Stimulated activated CD8-positive, alpha-beta memory T cell treated with anti-CD3 and anti-CD28 coated beads, Interleukin-15, amount 100 ng/mL, for 1 hour (primary cell): ENCODE measurements at regions not wholly inside any gene's neighbourhood (a gene's known extent, or its start where the extent isn't known, plus 50 kb on each side); places are given as distances from the start of the nearest gene placed in this dataset.

Experiments
- DNase-seq: peaks from one replicate; pipeline ENCODE4 v3.0.0-alpha.2; 2020; ENCODE audit warnings: low read depth

DNA sequence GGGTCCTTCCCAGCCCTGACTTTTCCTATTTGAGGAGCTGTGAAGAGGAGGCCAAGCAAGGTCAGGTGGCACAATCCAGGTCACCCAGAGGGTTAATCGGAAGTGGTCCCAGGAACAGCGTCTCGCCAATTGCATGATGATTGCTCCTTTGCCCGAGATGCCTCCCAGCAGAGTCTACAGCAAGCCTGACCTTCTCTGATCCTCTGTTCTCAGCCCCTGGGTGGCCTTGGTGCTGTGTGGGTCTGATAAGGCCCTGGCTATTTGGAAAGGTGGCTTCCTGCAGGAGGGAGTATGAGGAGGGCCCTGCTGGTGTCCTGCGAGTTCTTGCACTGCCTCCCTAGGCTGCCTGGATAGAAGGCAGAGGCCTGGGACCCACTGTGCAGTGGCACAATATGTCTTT lies 116.2 kb downstream of the FOXD2 start:
- no peak for DNase-seq

DNA sequence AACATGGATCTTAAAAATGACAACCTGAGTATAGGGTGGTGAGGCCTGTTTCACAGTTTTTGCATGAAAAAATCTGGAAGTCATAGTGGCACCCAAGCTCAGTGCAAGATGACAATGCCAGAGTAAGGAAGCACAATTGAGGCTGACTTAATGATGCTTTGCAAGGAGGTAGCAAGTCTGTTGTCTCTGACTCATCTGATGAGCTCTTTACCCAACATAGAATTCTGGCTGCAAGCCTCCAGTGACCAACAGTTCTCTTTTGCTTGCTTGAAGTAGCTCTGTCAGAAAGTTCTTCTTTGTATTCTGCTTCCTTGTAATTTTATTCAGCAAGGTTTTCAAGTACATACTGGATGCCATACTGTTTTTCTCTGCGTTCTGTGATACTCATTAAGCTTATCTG lies 117.1 kb downstream of the FOXD2 start:
- DNase-seq: no peak

DNA sequence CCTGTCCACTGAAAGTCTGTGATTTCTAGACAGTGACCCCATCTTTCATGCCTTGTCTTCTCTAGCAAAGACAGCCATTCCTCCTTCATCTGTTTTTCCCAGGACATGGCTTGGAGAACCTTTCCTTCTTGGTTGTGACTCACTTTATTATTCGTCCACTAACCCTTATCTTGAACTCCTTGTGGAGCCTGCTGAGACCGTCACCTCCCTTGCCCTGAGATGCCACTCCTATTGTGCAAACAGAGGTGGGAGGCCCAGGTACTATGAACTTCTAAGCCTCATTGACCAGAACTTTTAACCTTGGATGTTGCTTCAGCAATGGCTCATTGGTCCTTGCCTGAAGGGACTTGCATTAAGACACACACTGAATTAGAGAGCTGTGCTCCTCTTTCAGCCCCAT lies 117.5 kb downstream of the FOXD2 start:
- DNase-seq: no peak

DNA sequence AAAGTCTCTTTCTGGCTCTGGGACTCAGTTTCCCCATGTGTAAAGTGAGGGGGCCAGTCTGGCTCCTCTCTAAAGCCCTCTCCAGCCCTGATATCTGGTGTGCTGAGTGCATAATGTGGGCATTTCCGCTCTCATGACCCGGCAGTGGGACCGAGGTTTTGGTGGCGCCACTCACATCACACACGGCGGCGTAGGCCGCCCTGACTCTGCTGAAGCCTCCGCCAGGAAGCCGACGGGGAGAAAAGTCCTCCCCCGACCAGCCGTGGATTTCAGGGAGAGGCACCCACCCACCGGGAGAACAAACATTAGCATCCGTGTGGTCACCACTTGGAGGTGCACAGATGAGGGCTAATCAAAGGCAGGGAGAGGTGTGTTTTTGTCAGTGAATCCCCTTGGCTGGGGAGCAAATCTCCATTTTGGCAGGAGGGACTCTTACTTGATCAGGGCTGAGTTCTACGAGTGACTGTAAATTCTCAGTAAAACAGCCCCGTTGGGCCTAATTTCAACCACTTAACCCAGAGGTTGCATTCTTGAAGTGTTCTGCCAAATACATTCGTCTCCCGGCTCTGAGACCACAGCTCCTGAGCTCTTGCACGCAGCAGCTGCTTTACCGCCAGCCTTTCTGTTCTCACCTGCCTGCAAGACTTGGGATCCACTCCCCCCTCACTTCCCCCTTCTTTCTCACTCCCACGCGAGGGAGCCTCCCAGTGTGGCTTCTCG lies 118.2 kb downstream of the FOXD2 start:
- no peak for DNase-seq

DNA sequence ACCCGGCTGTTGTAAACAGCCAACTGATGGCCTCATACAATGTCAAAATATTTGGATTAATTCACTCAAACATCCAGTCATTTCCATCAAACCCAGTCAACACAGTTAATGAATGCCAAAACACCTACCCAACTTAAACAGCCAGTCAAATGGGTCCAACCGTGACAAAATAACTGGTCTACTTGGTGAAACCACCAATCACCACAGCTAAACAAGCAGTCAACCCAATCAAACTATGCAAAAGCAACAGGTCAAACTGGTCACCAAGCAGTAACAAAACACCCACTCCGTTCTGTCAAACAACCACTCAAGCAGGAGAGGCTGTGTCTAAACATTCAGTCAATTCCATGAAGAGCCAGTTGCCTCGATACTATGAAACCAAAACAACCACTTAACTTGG lies 119.2 kb downstream of the FOXD2 start:
- no peak for DNase-seq

DNA sequence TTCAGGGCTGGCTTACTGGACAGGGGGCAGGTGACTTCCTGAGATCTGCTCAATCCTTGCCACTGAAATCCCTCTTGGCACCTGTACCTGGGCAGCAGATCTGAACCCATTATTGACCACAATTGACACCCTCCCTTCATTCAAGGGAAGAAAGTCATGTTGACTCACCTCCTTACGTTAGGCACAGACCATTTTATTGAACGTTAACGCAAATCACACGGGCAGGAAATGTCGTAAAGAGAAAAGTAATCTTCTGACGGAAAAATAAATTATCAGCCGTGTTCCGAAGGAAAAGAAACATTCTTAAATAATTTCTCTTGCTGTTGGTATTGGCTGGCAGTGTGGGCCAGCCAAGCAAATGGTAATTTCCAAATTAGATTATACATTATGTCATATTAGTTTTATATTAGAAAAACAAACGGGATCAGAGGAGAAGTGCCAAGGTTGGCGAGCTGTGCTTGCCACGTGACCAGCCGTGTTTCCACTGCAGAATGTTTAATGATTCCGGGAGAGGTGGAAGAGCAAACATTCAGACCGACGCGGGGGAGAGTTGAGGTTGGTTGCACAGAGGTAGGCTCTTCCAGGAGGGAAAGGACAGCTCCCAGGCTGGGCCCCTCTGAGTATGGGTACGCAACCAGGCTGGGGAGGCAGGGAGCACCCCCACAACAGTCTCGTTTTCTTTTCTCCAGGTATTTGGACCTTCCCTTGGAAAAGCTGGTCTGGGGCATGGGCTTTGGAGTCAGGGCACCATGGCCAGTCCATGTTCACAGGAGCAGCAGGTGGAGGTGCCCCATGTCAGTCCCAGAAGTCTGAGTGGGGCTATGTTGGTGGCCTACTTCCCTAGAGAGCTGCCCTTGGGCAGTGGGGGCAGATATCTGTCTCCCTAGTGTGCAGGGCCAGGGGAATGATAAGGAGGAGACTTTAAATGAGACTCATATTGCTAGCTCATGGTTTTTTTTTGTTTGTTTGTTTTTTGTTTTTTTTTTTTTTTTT lies 121.1 kb downstream of the FOXD2 start:
- no peak for DNase-seq

DNA sequence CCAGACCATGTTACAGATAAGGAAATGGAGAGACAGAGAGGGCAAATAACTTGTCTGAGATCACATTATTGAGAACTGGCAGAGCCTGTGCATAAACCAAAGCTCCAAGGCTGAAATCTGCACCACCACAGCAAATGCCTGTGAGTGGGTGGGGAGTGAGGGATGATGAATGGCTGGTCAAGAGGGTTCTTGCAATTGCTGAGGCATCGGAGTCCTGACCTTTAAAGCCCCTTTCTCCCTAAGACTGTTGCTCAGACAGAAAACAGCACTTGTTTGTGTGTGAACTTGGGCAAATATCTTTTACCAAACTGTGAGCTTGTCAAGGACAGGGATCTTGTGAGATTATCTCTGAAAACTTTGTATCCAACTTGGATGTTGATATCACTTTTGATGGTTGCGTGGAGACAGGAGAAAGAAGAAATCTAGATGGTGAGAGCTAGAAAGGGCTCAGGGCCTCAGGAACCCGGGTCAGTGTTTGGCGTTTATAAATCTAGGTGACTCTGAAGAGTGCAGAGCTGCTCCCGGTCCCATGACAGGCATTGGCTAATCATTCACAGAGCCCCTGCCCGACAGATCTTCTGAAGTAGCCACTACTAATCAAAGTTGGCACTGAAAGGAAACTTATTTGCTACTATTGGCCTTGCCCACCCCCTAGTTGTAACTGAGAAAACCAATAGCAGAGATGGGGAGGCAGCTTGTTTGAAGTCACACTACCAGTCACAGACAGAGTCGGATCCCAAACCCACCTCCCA lies 122.3 kb downstream of the FOXD2 start:
- DNase-seq: no peak

DNA sequence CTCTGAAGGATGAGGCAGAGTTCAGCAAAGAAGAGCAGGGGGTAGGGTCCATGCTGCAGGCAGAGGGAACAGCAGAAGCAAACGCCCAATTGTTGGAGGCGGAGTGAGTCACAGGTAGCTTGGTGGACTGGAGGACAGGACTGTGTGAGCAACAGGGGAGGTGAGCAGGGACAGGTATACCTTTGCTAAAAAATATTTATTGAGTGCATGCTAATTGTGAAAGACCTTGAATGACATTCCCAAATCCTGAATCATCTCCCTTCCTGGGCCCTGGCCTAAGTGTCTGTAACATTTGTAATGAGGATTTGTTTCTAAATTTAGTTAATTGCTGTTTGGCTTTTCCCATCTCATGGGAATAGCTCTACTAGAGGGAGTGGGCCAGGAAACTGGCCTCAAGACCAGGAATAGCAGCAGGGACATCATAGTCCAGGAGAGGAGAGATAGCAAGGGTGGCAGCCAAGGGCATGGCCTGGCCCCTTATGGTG lies 123.7 kb downstream of the FOXD2 start:
- no peak for DNase-seq

DNA sequence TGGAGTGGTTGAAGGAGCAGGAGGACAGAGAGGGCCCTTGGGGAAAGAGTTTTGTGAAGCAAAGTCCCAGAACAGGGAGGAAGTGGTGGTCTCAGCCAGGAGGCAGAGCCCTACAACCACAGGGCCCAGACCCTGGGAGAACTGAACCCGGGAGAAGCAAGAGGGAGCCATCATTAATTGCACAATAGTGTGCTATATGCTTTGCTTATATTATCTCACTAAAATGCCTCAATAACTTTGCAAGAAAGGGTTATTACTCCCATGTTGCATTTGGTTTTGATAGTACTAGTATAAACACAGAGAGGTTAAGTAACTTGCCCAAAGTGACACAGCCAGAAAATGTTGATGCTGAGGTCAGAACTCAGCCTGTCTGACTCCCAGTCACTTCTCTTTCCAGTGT lies 124.3 kb downstream of the FOXD2 start:
- no peak for DNase-seq

DNA sequence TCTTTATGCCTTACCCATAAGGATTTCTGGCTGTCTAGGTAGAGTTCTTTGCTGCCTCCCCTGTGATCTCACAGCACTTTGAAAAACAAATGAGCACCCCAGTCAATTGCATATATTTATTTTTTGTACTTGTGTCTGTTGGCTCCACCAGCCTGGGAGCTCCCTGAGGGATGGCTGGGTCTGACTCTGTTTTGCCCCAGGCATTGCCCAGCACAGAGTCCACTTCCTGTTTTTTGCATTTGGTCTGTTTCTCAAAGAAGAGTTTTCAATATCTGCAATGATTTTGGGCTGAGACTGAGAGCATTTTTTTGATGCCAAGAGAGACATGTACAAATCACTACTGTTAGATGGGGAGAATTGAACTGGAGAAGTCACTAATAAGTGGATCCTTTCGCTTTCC lies 125.0 kb downstream of the FOXD2 start:
- DNase-seq: no peak

DNA sequence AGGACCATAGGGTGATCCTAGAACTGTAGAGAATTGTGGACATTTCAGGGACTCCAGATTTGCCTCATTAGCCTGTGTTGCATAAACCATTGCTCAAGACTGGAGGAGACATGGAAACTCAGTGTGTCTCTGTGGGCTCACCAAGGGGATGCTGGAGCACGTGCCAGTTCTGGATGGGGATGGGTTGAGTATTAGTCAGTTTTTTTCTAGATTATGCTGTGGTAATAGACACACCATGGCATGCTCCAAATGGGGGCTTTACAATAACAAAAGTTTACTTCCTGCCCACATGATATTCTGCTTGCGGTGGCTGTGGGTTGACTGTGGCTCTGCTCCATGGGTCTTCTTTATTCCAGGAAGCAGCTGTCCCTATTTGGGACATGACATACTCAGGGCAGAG lies 125.4 kb downstream of the FOXD2 start:
- no peak for DNase-seq

DNA sequence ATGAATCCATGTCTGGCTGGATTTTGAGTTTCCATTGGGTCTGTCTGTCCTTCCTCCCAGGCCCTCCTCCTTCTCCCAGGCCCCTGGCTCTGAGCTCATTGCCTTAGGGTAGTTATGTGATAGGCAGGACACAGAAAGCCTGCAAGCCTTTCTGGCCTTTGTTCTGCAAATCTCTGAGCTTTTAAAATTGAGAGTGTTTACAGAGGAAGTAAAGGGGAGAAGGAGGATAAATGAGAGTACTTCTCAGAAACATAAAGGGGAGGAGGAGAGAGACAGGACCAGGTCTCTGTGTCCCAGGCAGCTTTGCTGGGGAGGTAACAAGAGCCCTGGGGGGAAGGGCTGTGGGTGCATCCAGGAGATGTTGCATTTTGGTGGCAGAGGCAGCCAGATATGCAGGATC lies 126.7 kb downstream of the FOXD2 start:
- DNase-seq: no peak

DNA sequence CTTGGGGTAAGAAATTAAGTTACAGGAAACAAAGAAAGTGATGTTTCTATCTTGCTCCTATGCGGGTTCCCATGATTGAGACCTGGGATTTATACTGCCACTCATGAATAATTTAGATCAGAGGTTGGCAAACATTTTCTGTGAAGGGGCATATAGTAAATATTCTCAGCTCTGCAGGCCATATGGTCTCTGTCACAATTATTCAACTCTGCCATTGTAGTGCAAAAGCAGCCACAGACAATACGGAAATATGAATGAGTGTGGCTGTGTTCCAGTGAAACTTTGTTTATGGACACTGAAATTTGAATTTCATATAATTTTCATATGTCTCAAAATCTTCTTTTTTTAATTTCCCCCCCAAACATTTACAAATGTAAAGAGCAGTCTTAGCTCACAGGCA lies 127.2 kb downstream of the FOXD2 start:
- DNase-seq: no peak

DNA sequence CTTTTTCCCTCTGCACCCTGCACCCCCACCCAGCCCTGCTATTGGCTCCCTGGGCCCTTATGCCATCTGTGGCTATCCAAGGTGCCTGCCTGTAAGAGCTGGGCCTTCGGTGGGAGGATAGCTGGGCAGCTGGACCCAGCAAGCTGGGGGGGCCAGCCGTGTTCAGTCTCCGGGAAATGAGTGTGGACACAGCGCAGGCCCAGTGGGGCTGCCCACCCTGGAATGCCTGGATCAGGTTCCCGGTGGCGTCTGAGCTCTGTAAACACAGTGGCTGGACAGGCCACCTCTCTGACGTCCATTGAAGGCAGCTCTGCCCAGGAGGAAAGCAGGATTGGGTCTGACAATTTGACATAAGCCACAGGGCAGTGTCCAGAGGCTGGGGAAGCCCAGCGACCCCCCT lies 127.8 kb downstream of the FOXD2 start:
- no peak for DNase-seq

DNA sequence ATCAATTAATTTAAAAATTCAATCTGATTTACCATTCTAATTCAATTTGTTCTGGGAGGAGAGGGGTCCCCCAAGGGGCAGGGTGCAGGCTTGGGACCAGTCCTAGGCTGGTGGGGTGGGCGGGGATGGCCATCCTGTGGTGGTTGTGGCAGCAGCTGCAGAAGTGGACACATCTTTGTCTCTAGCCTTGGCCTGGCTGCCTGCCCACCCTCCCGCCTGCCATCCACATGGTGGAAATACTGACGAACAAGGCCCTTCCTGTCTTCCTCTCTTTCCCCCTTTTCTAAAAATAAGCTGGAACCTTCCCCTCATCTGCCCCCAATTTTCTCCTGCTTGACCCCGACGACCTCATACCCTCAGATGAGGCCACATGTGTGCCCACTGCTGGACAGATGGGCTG lies 130.9 kb downstream of the FOXD2 start:
- no peak for DNase-seq

DNA sequence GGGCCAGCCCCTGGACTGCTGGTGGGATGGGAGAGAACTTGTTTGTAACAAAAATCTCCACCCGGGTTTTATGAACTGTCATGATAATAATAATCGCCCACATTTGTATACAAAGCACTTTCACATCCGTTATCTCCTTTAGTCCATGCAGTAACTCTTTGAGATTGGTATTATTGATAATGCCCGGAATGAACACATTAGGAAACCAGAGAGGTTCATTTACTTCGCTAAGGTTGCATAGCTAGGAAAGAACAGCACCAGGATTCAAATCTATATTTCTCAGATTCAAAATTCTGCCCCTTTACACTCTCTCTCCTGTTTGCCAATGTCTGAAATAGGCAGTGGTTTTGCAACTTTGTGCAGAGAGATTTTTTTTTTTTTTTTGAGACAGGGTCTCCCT lies 131.4 kb downstream of the FOXD2 start:
- no peak for DNase-seq

DNA sequence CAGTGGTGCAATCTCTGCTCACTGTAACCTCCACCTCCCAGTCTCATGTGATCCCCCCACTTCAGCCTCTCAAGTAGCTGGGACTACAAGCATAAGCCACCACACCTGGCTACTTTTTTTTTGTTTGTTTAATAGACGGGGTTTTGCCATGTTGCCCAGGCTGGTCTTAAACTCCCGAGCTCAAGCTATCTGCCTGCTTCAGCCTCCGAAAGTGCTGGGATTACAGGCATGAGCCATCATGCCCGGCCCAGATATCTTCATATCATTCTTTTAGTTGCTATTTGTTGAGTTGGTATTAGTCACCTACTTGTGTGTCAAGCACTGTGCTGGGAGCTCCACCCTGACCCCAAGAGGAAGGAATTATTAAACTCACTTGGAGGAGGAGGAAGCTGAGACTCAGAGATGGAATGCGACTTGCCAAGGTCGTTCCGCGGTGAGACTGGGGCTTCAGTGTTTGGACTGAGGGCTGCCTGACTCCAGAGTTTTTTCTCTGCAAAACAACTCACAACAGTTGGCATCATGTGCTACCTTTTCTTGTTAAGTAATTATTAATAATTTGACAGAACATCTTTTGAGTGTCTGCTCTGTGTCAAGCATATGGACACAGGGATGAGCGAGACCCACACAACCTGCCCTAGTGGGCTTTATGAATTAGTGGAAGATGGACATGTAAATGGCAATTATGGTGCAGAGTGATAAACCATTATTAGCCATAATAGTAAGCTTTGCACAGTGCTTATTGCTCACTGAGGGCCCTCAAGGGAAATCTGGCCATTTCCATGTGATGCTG lies 132.0 kb downstream of the FOXD2 start:
- DNase-seq: no peak

DNA sequence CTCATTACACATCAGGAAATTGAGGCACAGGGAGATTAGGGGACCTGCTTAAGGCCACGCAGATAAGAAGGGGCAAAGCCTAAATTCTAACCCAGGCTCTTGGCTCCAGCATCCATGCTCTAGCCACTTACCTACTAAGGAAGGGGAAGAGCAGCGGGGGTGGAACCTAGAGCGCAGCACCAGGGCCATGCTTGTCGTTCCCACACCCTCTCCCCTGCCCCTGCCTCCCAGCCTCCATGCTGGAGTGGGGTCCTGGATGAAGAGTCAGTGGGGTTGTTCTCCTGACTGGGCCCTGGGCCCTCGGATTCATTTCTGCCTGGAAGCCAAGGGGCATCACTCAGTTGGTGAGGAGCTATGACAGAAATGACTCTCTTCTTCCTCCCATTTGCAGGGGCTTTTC lies 133.3 kb downstream of the FOXD2 start:
- DNase-seq: no peak

DNA sequence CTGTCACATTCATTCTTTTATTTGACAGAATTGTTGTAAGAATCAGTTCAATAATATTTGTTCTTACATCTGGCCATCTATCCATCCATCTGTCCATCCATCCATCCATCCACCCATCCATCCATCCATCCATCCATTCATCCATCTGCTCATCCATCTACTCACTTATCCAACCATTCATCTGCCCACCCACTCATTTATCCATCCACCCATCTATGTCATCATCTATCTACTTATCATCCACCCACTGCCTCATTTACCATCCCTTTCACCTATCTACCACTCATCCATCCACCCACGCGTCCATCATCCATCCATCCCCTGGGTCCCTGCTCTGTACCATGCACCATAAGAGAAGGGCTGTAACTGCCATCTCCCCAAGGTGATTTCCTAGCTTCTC lies 134.1 kb downstream of the FOXD2 start:
- DNase-seq: no peak

DNA sequence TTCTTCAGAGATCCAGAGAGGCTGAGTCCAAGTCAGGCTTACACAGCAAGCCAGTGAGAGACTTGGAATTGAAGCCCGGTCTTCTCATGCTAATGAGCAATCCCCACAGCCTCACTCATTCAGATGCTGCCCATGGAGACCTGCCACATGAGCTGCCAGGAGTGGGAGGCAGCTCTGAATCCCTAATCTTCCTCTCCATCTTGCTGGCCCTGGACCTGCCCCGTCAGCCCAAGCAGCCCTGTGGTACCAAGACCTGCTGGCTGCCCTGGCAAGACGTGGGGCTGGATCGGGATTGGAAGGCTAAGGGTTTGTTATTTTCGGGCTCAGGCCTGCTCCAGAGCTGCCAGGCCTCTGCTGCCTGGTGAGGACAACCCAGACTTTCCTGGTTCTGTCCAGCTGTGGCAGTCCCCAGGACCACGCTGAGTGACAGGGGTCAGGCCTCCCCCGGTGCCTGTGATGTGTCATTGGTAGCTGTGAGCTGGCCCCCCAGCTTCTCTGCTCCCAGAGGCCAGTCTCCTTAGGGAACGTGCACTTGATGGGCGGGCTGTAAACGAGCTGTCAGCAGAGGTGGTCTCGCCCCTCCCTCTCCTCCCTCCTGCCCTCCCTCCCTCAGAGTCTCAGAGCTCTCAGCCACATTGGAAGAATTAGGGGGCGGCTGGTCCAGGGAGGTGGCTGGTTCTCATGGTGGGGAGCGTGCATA lies 135.0 kb downstream of the FOXD2 start:
- DNase-seq: no peak
